ENCODE measurements at regions not wholly inside any gene's neighbourhood (a gene's known extent, or its start where the extent isn't known, plus 50 kb on each side); places are given as distances from the start of the nearest gene placed in this dataset.

DNA sequence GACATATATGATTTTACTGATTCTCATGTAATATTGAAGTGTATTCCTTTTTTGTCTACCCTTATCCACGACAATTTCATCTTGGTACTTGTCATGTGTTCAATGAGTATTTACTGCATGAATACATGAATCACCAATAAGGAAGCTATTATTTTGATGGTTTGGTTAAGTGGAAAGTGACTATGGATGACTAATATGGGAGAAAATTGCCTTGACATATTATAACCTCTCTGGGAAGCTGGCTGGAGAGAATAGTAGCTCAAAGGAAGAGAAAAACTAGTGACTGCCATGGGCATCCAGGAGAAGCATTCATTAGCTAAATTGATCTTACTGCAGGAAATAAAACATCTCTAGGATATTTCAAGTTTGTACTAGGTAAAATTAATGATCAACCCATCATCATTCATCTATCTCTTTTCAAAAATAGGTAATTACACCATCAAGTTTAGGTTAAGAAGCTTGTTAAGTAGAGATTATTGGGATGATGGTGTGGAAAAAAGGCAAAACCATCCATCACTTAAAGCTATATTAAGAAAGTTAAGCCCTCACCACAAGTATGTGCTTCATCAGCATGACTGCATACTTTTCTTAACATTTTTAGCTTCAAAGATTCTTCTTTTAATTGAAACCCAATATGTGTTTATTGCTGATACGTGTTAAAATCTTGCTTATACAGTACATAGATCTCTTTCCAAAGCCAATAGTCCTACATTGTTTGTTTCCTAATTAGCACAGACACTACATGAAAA, 455.2 kb upstream of the ARPP21 start:
- Histone ChIP-seq H3K36me3 (no peaks in the 10 kb centered on the region), H3K9me3 (peaks cover 0 to 40% of the 10 kb centered on the region in 2 donors), H3K4me3 (no peak overlapping the region), H3K27ac (no peak overlapping the region), H3K4me1 (no peaks in the 10 kb centered on the region), H3K27me3 (no peaks in the 10 kb centered on the region)
- intact Hi-C loops (cut with DNase I) = no loop called here
- TF ChIP-seq, protein P1, sequence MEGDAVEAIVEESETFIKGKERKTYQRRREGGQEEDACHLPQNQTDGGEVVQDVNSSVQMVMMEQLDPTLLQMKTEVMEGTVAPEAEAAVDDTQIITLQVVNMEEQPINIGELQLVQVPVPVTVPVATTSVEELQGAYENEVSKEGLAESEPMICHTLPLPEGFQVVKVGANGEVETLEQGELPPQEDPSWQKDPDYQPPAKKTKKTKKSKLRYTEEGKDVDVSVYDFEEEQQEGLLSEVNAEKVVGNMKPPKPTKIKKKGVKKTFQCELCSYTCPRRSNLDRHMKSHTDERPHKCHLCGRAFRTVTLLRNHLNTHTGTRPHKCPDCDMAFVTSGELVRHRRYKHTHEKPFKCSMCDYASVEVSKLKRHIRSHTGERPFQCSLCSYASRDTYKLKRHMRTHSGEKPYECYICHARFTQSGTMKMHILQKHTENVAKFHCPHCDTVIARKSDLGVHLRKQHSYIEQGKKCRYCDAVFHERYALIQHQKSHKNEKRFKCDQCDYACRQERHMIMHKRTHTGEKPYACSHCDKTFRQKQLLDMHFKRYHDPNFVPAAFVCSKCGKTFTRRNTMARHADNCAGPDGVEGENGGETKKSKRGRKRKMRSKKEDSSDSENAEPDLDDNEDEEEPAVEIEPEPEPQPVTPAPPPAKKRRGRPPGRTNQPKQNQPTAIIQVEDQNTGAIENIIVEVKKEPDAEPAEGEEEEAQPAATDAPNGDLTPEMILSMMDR (IDR thresholded peaks at IDR 0.05) = no peak
- no peak for ATAC-seq
- no peak for DNase-seq

DNA sequence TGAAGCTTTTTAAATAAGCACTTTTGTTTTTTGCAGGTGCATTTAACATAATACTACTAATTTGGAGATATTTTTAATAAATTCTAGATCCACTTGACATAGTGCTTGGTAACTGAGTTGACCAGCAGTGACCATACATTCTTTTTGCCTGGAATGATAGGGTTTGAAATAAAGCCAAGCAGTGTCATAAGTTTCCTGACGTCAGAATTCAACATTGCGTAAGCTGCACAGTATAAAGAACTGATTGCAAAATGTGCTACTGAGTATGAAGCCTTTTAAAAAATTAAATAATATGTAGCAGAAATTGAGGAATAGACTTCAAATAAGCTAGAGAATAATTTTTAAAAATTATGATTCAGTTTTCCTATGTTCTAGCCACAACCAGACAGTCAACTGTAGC, 454.6 kb upstream of the ARPP21 start:
- H3K36me3 ChIP-seq = no peaks in the 10 kb centered on the region
- intact Hi-C loops (cut with DNase I) = no loop called here
- TF ChIP-seq, protein P1 (IDR thresholded peaks at IDR 0.05) = no peak
- no peak for DNase-seq
- H3K27me3 ChIP-seq = no peaks in the 10 kb centered on the region
- H3K9me3 ChIP-seq = peaks cover 0 to 39% of the 10 kb centered on the region in 2 donors
- no peak overlapping the region for H3K27ac ChIP-seq
- no peaks in the 10 kb centered on the region for H3K4me1 ChIP-seq
- H3K4me3 ChIP-seq = no peak overlapping the region
- ATAC-seq = no peak

DNA sequence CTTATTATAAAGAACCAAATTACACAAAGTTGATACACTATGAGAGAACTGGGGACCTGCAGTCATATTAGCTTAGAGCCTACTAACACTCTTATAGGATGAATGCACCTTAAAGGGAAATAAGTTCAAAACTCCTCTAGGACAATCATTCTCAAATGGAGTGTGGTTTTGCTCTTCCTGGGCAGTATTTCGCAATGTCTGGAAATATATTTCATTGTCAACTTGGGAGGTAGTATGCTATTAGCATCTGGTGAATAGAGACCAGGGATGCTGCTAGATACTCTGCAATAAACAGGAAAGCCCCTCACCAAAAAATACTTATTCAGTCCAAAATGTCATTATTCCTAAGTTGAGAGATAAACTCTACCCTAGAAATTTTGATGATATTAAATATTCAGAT, 451.4 kb upstream of the ARPP21 start:
- no peaks in the 10 kb centered on the region for H3K36me3 ChIP-seq
- H3K4me1 ChIP-seq = no peaks in the 10 kb centered on the region
- ATAC-seq (no peak), DNase-seq (no peak)
- no peaks in the 10 kb centered on the region for H3K27me3 ChIP-seq
- peaks cover 0 to 13% of the 10 kb centered on the region in 2 donors for H3K9me3 ChIP-seq
- no peak overlapping the region for H3K4me3 ChIP-seq
- no peak overlapping the region for H3K27ac ChIP-seq
- intact Hi-C loops (cut with DNase I) = no loop called here
- TF ChIP-seq, protein P1 (IDR thresholded peaks at IDR 0.05) = no peak

DNA sequence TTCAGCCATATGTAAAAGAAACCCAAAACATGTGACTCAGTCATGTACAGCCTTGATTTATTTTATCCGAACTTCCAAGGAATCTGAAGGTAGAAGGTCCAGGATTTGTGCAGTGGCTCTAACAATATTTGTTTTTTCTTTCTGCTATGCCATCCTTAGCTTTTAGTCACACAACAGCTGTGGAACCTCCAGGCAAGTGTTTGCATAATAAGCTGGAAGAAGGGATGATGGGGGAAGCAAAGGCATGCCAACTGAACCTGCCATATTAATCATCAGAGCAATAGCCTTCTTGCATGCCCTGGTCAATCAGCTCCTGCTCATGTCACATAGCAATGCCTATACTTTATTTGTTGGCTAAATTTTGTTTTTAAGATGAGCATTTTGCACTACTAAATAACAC, 444.7 kb upstream of the ARPP21 start:
- intact Hi-C loops (cut with DNase I) = no loop called here
- Histone ChIP-seq H3K27me3 (no peaks in the 10 kb centered on the region), H3K36me3 (no peaks in the 10 kb centered on the region), H3K27ac (no peak overlapping the region), H3K4me1 (no peaks in the 10 kb centered on the region), H3K9me3 (no peaks in the 10 kb centered on the region), H3K4me3 (no peak overlapping the region)
- ATAC-seq (no peak), DNase-seq (no peak)
- TF ChIP-seq, protein P1 (IDR thresholded peaks at IDR 0.05) = no peak

DNA sequence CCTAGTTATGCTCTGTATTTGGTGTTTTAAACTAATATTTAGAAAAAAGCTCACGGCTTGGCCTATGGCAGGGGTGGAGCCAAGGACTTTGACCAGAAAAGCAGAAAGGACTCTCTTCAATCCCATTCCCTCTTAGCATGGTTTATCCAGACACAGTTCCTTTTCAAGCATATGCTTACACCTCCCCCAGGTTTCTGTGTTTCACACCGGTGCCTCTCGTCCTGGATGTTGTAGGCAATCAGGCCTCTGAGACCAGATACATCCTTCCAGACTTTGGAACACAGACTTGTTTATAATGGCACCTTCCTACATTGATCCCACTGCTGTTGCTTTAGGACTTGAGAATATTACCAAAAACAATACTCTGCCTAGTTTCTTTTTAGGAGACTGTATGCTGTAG, 440.5 kb upstream of the ARPP21 start:
- DNase-seq (no peak), ATAC-seq (no peak)
- TF ChIP-seq, protein P1 (IDR thresholded peaks at IDR 0.05) = no peak
- Histone ChIP-seq H3K9me3 (no peaks in the 10 kb centered on the region), H3K4me1 (no peaks in the 10 kb centered on the region), H3K4me3 (no peak overlapping the region), H3K27me3 (no peaks in the 10 kb centered on the region), H3K36me3 (no peaks in the 10 kb centered on the region), H3K27ac (no peak overlapping the region)
- intact Hi-C loops (cut with DNase I) = no loop called here

Data from left lung (tissue), 4 donors.